ENCODE measurements at regions not wholly inside any gene's neighbourhood (a gene's known extent, or its start where the extent isn't known, plus 50 kb on each side); places are given as distances from the start of the nearest gene placed in this dataset.

- no peak for TF ChIP-seq EZH2 (IDR thresholded peaks at IDR 0.05; ENCODE audit: borderline replicate concordance, insufficient read depth, low read length, poor library complexity, severe bottlenecking)
- no peak for TF ChIP-seq REST (IDR thresholded peaks at IDR 0.05; ENCODE audit: borderline replicate concordance)
- TF ChIP-seq TAF1 (IDR thresholded peaks at IDR 0.05; ENCODE audit: low read depth): no peak
- TF ChIP-seq MXI1 (conservative IDR thresholded peaks at IDR 0.05; ENCODE audit: poor library complexity, severe bottlenecking): no peak
- no peak for TF ChIP-seq POLR2AphosphoS5 (IDR thresholded peaks at IDR 0.05)
- no peak for TF ChIP-seq EP300 (conservative IDR thresholded peaks at IDR 0.05; ENCODE audit: poor library complexity, severe bottlenecking)
- TF ChIP-seq CTCF (IDR thresholded peaks at IDR 0.05; ENCODE audit: poor library complexity, severe bottlenecking): no peak
- no peak for TF ChIP-seq SMC3 (conservative IDR thresholded peaks at IDR 0.05; ENCODE audit: poor library complexity)
- TF ChIP-seq RAD21 (conservative IDR thresholded peaks at IDR 0.05): no peak
- H3K27ac ChIP-seq (ENCODE audit: low read length): no peak overlapping the region
- H3K4me3 ChIP-seq (ENCODE audit: low read length): no peak overlapping the region
- H3K9ac ChIP-seq (ENCODE audit: low read length): no peak overlapping the region
- no peak overlapping the region for H2AFZ ChIP-seq (ENCODE audit: low read depth, low read length)
- no peaks in the 10 kb centered on the region for H3K79me2 ChIP-seq (replicated peaks; ENCODE audit: insufficient read depth, low read length)
- no peaks in the 10 kb centered on the region for H3K9me3 ChIP-seq (ENCODE audit: low read length)
- no peaks in the 10 kb centered on the region for H4K20me1 ChIP-seq (ENCODE audit: insufficient read depth)
- H3K4me2 ChIP-seq (ENCODE audit: low read length): no peak overlapping the region
- no peaks in the 10 kb centered on the region for H3K36me3 ChIP-seq (ENCODE audit: insufficient read depth, low read length)
- H3F3A ChIP-seq (ENCODE audit: insufficient read depth, low read length, poor library complexity, severe bottlenecking): peaks cover 3% of the 10 kb centered on the region
- H3K9me2 ChIP-seq (ENCODE audit: insufficient read depth, low read length): no peaks in the 10 kb centered on the region
- H3K27me3 ChIP-seq (ENCODE audit: insufficient read depth, low read depth, low read length): no peaks in the 10 kb centered on the region
These were observed 146.7 kb upstream of the COL5A1 start for GRCh38 chr9:134494905-134495304.

- Histone ChIP-seq H3K4me3 (ENCODE audit: low read length) (no peak overlapping the region), H3K27me3 (ENCODE audit: insufficient read depth, low read depth, low read length) (no peaks in the 10 kb centered on the region), H3K79me2 (replicated peaks; ENCODE audit: insufficient read depth, low read length) (no peaks in the 10 kb centered on the region), H4K20me1 (ENCODE audit: insufficient read depth) (no peaks in the 10 kb centered on the region), H3K9ac (ENCODE audit: low read length) (no peak overlapping the region), H3F3A (ENCODE audit: insufficient read depth, low read length, poor library complexity, severe bottlenecking) (peaks cover 3% of the 10 kb centered on the region), H3K9me3 (ENCODE audit: low read length) (no peaks in the 10 kb centered on the region), H3K27ac (ENCODE audit: low read length) (no peak overlapping the region), H3K4me2 (ENCODE audit: low read length) (no peak overlapping the region), H3K9me2 (ENCODE audit: insufficient read depth, low read length) (no peaks in the 10 kb centered on the region), H3K36me3 (ENCODE audit: insufficient read depth, low read length) (no peaks in the 10 kb centered on the region), H2AFZ (ENCODE audit: low read depth, low read length) (no peak overlapping the region)
- TF ChIP-seq CTCF (IDR thresholded peaks at IDR 0.05; ENCODE audit: poor library complexity, severe bottlenecking) (no peak), REST (IDR thresholded peaks at IDR 0.05; ENCODE audit: borderline replicate concordance) (no peak), EP300 (conservative IDR thresholded peaks at IDR 0.05; ENCODE audit: poor library complexity, severe bottlenecking) (no peak), MXI1 (conservative IDR thresholded peaks at IDR 0.05; ENCODE audit: poor library complexity, severe bottlenecking) (no peak), SMC3 (conservative IDR thresholded peaks at IDR 0.05; ENCODE audit: poor library complexity) (no peak), EZH2 (IDR thresholded peaks at IDR 0.05; ENCODE audit: borderline replicate concordance, insufficient read depth, low read length, poor library complexity, severe bottlenecking) (no peak), POLR2AphosphoS5 (IDR thresholded peaks at IDR 0.05) (no peak), TAF1 (IDR thresholded peaks at IDR 0.05; ENCODE audit: low read depth) (no peak), RAD21 (conservative IDR thresholded peaks at IDR 0.05) (no peak)
These were observed 145.7 kb upstream of the COL5A1 start for GRCh38 chr9:134495881-134496412.
